OCI-M1 (cell line): ENCODE measurements at regions not wholly inside any gene's neighbourhood (a gene's known extent, or its start where the extent isn't known, plus 50 kb on each side); places are given as distances from the start of the nearest gene placed in this dataset.

Source experiments
- DNase-seq: peaks from one replicate; lab custom pipeline; 2025; lab: John Stamatoyannopoulos, UW

DNA sequence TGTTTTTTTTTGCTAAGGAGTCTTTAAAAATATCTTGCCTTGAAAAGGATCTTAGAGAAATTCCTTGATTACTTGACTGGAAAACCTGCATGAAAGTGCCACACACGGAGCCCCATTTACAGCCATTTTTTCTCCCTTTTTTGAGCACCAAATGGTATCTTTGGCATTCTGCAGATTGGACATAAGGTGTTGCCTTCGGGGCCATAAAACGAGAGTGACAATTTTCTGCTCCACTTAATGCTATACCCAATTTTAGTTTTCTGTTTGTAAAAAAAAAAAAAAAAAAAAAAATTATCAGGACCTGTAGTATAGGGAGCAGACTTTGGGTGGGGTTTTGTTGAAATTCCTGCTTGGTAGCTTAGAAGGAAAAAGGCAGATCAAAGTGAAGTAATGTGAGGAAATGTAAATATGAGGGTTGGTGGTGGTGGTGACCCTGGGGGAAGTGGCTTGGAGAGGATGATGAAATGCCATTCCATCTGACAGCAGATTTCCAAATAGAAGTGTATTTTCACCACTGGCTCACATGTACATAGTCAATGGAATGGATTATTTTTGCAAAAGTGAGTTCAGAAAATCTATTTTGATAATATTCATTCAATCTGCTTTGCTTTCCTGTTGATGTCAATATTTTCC is 212.1 kb upstream of the SOX4 start:
- DNase-seq: peak; percentile 37

- DNase-seq: no peak
Measured at GRCh38 chr6:21382821-21383449, 210.6 kb upstream of the SOX4 start.

- DNase-seq: no peak
Measured at GRCh38 chr6:21383450-21384085, 210.0 kb upstream of the SOX4 start.

- DNase-seq: peak; percentile 29
Measured at GRCh38 chr6:21384216-21384615, 209.3 kb upstream of the SOX4 start.

- DNase-seq: no peak
Measured at GRCh38 chr6:21386744-21387143, 206.8 kb upstream of the SOX4 start.

- DNase-seq: no peak
Measured at GRCh38 chr6:21390532-21391213, 202.9 kb upstream of the SOX4 start.

GRCh38 chr6:21392177-21392576 is 201.4 kb upstream of the SOX4 start:
- DNase-seq: no peak

DNA sequence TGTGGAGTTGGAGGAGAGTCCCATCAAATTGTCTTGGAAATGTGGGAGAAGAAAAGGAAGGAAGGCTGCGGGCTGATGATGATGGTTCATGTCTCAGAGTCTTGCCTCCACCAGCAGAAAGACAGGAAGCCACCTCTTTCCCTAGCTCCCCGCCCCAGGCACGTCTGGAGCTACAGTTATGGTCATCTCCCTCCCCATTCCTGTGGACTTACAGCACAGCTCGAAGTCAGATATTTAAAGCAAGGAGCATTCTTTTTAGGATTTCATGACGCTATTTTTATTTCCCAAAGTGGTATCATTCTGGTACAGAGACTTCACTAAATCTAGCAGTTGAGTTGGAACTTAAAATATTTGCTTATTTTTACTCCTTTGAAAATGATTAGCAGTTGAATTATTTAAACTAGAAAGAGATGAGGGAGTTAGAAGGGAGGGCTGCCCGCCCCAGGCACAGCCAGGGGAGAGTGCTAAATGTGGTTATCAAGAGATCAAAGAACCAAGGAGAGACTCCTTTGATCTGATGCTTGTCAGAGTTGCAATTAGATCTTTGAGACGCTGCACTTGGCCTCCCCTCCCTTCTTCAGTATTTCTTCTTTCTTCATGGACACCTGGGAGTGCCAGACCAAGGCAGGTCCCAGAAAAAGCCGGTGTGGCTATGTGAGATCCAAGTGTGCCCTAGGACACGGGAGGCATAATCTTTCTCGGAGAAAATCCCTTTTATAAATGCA is 199.9 kb upstream of the SOX4 start:
- no peak for DNase-seq

DNA sequence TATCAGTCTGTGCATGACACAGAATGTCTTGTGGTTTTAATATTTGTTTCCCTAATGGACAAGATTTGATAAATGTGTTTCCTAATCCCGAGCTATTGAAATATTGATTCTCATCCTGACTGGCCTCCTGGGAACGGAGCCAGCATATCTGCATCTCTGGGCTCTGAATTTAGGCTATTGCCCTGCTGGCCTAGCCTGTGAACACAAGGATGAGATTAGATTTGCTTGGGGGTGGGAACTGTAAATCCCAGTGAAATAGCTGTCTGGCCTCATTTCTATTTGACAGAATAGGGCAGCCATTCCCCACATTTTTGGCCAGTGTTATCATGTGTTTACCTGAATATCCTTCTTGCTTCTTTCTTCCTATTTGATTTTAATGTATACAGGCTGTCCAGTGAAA is 198.4 kb upstream of the SOX4 start:
- no peak for DNase-seq

- DNase-seq: no peak
Measured at GRCh38 chr6:21396313-21396712, 197.2 kb upstream of the SOX4 start.

DNA sequence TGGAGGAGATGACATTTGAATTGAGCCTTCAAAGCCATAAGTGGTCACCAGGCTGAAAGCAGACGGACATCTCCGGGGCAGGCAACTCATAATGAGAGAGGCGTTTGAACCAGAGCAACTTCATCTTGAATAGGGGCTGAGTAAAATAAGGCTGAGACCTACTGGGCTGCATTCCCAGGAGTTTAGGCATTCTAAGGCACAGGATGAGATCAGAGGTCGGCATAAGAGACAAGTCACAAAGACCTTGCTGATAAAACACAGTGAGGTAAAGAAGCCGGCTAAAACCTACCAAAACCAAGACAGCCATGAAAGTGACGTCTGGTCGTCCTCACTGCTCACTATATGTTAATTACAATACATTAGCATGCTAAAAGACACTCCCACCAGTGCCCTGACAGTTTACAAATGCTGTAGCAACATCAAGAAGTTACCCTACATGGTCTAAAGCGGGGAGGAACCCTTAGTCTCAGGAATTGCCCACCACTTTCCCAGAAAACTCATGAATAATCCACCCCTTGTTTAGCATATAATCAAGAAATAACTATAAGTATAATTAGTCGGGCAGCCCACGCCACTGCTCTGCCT is 194.7 kb upstream of the SOX4 start:
- DNase-seq: no peak

DNA sequence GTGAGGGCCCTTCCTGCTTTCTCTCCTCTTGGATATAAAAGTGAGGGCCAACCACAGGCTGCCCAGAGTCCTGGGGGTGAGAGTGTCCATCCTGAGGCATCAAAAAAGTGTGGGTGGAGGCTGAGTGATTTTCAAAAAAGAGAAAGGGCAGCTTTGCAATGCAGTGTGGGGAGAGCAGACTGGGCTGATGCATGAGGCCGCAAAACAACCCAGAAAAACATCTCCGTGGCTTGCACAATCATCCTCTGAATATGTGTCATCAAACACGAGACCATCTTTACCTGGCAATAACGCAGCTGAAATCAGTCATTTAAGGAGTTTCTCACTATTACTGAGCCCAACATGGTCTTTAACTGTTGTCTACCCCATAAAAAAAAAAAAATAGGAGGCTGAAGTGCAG is 191.2 kb upstream of the SOX4 start:
- DNase-seq: no peak

DNA sequence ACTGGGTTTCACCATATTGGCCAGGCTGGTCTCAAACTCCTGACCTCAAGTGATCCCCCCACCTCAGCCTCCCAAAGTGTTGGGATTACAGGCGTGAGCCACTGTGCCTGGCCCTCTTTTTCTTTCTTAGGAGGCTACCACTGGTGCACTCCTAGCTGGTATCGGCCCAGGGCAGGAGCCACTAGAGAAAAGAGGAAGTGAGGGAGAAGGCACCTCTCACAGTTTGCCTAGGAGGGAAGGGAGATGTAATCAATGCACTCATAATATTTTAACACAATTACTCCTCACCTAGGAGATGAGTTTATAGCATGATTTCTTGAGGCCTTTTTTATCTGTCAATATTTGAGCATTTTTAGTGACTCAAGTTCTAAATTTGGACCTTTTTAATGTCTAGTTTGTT is 189.0 kb upstream of the SOX4 start:
- peak; percentile 75 for DNase-seq

DNA sequence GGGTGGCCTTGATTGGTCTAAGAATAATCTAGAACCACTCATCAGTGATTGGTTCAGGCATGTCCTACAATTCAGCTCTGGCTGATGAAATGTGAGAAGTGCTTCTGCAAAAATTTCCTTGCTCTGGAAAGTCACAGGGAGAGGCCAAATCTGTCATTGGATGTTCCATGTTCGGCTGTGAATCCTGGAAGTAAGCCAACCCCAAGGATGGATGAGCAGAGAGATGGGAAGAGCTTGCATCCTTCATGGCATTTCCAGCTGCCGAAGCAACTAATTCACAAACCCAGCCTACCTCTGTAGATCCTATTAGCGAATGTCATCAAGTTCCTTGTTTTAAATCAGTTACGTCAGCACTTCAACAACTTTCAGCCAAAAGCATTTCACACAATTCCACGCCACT is 187.2 kb upstream of the SOX4 start:
- DNase-seq: no peak

- no peak for DNase-seq
Measured at GRCh38 chr6:21409231-21409630, 184.3 kb upstream of the SOX4 start.

DNA sequence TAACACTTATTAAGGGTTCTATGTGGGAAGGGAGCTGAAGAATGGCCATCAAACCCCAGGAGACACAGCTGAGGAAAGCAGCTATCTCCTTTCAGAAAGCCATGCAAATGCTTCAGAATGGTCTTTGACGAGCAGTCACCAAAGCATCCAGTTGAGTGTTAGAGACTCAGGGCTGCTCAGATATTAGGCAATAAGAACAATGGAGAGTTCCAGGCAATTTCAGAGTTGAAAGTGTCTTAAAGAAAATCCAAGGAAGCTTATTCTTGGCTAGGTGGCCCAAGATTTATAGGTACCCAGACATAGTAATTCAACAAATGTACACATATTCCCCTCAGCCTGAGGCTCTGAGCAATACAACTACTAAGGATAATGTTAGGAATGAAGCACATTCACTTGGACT is 180.1 kb upstream of the SOX4 start:
- no peak for DNase-seq

DNA sequence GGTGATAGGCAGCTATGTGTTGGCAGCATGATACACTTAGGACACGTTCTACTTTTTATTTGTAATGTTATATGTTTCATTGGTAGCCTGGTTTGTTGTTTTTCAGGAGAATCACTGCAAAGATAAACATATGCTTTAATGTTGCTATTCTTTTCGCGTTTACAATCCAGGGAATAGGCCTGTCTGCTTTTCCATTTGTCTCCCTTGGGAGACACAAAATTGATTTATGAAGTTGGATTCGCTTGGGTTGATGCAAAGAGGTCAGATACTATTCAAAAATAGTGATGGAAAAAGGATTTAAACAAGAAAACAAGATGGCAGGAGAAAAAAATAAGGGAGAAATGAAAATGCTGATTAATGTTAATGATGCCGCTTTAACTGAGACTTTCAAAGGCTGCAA is 179.5 kb upstream of the SOX4 start:
- DNase-seq: no peak

DNA sequence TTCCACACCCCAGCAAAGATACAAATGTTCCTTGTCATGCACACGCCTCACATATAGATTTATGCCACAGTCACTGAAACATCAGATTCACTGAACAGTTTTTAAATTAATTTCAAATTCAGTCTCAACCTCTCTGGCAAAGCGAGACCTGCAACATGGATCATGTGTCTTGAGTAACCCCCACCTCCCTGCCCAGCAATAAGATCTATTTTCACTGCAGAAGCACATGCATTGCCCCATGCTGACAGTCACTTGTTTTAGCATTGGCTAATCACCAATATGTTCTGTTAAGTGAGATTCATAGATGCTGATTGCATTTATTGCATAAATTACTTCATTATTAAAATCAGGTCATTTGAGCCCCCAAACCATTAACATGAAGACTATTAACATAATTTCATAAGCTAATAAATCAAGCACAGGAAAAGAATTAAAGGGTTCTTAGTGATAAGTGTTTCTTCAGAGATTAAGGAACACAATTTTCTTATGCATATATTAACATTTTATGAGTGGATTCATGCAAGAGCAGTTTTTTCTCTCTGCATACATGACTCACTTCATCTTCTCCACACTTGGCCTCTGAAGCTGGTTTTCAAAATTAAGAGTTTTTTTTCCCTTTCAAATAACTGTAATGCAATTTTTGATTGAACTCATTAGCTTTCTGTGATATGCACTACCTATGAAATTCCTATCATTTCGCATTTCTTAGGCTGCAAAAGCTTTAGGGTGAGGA is 173.2 kb upstream of the SOX4 start:
- DNase-seq: no peak

GRCh38 chr6:21420926-21421325 is 172.6 kb upstream of the SOX4 start:
- DNase-seq: no peak

DNA sequence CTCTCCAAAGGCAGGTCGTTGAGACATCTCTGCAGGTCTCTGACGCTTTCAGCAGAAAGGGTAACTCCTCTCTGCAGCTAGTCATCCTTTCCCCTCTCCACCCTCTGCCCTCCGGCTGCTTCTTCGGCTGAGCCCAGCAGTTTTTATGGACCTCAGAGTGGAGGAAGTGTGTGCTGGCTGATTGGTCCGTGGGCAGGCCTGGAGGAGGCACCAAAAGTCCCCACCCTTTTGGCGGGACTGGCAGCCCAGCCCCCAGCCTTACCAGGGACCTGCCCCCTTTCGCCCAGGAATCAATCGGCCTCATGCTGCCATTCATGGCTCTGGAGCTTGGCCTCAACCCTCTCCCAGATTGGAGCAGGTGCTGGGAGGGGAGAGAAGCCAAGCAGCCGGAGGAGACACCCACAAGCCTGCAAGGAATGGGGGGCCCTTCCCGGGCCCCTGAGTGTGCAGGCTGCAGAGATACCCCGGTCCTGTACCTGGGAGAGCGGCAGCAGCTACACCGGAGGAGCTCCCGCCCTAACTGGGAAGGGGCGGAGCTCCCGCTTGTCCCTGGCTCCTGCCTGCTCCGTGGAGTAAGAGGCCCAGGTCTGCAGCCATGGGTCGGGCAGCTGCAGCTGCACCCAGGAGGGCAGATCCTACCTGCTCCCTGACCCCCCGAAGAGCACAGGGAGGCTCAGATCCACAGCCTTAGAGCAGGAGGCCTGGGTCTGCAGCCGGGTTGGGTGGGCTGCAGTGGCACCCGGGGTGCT is 170.3 kb upstream of the SOX4 start:
- no peak for DNase-seq
